ENCODE measurements at regions not wholly inside any gene's neighbourhood (a gene's known extent, or its start where the extent isn't known, plus 50 kb on each side); places are given as distances from the start of the nearest gene placed in this dataset.
A peak's percentile ranks its signal among the peaks of the same experiment; 100 is the strongest.
"Not testable (repeated sequence)": the region's sequence is repeated elsewhere in the genome, so short reads cannot be mapped to it uniquely, and the experiment has no call there.

DNA sequence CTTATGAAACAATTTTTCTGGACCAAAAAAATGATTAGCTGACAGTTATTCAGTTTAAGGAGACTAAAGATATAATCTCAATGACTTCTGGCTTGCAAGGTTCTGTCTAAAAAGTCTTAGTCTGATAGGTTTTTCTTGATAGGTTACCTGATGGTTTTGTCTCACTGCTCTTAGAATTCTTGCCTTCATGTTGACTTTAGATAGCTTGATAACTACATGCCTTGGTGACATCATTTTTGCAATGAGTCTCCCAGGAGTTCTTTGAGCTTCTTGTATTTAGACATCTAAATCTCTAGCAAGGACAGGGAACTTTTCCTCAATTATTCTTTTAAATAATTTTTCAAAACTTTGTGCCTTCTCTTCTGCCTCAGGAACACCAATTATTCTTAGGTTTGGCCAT, 1965.3 kb downstream of the ARAP2 start:
- no peak for DNase-seq

DNA sequence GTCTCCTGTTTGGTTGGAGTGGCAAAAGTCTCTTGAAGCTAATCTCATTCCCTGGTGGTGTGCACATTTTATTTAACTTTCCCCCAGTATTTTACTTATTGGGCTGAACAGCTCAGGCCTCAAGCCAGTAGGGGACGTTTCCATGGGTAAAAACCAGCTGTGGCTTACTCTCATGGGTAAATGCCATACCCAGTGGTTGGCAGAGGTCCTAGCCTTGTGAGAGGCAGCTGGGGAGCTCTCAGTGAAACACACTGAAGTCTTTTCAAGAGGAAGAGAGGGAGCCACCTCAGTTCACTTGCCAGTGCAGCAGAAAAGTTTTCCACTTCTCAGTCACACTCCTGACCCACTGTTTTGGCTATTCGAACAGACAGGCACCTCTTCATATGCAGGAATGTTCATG, 1964.2 kb downstream of the ARAP2 start:
- DNase-seq, result no peak

DNA sequence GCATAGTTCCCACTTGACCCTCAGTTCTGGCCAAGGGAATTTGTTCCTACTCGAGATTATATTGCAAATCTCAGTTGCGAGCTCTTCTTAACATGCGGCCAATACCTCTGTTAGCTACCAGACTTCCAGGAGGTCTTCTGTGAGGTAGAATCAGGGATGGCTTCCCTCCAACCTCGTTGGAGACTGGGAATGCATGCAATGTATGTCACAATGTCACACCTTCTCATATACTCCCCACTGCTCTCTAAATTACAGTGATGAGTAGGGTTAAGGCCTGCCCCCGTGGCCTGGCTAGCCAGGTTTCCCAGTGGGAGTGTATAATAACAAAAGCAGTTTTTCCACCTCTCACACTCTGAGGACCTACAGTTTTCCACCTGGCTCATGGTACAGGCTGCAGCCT, 1962.5 kb downstream of the ARAP2 start:
- DNase-seq, result no peak

DNA sequence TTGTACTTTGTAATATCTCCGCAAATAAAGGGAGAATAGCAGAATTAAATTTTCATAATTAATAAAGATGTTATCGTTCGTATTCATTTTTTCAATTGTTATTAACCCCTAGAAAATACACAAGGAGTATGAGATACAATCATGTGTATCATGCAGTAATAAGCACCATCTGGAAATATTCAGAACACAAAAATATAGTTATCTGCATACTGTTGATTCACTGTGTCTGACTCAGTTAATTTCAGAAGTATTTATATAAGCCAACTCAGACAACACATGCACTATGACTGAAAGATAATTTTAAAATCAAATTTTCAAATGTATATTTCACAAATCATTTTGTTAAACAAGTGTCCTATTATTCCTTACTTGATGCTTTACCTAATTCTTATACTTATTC, 1954.8 kb downstream of the ARAP2 start:
- DNase-seq, result no peak

DNA sequence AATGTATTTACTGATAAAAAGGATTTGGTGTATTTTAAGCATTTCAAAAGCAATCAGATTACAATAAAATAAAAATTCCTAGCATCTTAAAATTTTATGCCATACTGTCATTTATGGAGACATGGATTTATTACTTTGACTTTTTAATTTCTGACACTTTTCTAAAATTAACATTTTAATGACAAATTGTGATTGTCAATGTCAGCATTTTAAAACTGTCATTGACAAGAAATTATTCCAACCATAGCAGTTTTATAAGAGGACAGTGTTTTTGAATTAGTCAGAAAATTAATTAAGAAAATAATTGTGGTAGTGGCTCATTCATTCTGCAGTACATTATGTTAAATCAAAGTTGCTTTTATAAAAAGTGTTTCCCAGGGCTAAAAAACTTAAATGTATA, 1954.4 kb downstream of the ARAP2 start:
- no peak for DNase-seq

DNA sequence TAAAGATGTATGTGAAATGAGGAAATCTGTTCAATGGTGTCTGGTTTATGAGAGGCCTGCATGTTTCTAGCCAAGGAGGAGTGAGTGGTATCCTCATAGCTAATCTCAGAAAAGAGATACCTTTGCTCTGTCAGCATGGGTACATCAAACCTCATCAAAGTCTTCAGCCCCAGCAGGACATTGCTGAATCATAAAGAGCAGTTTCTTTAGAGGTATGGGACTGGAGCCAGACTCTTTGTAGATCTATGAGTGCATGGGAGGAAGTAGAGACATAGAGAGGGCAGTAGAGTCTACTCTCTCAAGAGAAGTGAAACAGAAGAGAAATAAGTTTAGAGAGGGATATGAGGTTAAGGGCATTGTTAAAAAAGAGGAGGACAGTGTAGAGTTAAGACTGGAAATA, 1950.9 kb downstream of the ARAP2 start:
- DNase-seq, result no peak

DNA sequence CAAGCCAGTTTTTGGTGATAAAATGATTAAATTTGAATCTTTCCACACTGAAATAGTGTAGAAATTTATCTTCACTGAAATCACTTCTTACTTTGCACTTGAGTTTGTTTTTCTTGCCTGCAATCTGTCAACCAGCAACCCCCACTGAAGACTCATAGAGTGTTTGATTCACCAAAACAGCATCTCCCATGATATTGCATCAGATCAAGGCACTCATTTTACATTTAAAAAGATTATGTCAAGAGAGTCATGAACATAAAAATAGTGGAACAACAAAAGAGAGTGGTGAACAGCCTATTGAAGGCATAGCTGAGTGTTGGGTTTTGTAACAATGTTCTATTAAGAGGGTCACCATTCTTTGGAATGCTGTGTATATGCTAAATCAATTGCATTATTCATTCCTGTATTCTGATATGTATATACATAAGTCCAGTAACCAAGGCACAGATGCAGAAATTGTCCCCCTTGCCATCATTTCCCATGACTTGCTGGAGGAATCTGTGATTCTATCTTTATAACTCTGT, 1934.9 kb downstream of the ARAP2 start:
- DNase-seq, result no peak

DNA sequence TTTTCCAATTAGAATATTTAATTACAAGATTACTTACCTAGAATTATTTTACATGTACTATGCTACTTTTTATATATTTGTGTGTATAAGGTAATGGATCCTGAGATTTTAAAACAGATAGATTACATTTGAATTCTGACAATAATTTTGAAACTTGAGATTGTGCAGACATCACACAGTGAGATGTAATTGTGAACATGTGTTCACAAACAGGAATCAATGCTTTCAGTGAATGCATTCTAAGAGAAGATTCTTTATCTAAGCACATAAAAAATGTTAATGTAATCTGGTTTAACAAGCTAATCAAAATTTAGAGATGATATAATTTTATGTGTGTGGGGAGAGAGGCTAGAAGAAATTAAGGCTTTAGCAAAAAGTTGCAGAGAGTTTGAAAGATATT, 1925.5 kb downstream of the ARAP2 start:
- no peak for DNase-seq

DNA sequence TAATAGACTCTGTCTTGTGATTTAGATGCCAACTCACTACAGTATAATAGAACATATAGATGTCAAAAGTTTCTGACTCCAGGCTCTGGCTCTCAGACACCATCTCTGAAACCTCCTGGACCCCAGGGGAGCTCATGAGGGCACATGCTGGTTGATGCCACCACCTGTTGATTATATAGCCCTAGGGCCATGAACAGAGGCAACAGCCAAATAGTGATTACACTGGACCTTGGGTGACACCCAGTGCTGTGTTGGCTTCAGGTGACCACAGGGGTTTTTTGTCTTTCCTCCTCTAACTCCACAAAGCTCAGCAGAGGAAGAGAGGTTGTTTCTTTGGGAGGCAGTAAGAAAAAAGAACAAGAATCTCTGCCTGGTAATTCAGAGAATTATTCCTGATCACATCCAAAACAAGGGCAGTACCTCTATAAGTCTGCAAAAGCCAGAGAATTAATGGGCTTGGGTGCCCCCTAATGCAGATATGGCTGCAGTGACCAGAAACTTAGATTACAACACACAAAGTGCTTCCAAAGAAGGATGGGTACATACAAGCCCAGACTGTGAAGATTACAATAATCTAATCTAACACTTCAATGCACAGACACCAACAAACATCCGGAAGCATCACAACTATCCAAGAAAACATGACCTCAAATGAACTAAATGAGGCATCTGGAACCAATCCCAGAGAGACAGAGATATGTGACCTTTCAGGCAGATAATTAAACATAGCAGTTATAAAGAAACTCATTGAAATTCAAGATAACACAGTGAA, 1920.6 kb downstream of the ARAP2 start:
- DNase-seq, result no peak

DNA sequence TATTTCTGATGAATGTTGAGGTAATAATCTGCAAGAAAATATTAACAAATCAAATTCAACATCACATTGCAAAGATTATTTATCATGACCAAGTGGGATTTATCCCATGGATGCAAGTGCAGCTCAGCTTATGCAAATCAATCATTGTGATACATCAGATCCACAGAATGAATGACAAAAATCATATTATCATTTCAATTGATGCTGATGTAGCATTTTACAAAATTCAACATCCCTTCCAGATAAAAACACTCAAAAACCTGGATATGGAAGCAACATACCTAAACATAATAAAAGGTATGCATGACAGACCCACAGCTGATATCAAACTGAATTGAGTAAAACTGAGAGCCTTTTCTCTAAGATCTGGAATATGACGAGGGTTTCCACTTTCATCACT, 1915.4 kb downstream of the ARAP2 start:
- DNase-seq, result no peak

DNA sequence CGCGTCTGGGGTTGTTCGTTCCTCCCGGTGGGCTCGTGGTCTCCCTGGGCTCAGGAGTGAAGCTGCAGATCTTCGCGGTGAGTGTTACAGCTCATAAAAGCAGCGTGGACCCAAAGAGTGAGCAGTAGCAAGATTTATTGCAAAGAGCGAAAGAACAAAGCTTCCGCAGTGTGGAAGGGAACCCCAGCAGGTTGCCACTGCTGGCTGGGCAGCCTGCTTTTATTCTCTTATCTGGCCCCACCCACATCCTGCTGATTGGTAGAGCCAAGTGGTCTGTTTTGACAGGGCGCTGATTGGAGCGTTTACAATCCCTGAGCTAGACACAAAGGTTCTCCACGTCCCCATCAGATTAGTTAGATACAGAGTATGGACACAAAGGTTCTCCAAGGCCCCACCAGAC, 1909.2 kb downstream of the ARAP2 start:
- not testable (repeated sequence) for DNase-seq

DNA sequence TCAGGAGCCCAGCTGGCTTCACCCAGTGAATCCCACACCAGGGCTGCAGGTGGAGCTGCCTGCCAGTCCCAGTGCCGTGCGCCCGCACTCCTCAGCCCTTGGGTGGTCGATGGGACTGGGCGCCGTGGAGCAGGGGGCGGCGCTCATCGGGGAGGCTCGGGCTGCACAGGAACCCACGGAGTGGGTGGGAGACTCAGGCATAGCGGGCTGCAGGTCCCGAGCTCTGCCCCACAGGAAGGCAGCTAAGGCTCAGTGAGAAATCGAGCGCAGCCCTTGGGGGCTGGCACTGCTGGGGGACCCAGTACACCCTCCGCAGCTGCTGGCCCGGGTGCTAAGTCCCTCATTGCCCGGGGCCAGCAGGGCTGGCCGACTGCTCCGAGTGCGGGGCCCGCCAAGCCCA, 1908.8 kb downstream of the ARAP2 start:
- DNase-seq, result not testable (repeated sequence)

DNA sequence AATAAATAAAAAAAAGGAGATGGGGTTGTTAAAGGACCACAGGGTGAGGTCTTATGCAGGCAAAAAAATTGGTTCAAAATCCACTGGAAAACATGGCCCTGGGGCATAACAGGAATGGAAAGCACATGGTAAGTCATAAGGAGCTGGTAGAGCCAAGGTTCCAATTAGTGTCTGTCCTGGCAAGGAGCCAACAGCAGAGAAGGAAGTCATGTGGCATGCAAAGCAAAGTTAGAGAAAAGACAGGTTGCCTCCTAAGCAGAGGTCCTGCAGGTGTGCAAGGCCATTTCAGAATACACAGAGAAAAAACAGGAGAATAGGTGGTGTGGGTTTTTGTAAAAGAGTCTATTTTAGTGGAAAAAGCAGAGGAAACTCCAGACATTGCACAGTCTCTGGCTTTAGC, 1881.7 kb downstream of the ARAP2 start:
- DNase-seq, result no peak

DNA sequence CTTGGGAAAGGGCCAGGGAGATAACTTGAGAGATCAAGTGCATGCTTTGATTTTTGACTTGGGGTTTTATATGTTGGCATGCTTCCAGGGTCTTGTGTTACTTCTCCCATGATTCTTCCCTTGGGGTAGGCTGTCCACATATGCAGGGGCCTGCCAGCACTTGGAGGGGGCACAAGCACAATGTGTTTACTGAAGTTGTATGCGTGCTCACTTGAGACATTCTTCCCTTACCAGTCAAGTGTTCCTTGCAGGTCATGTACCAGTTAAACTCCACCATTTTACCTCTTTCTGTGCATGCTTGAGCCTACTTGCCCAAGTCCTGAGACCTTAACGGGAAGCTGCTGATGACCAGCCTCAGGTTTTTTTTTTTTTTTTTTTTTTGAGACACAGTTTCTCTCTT, 1880.5 kb downstream of the ARAP2 start:
- DNase-seq, result no peak

DNA sequence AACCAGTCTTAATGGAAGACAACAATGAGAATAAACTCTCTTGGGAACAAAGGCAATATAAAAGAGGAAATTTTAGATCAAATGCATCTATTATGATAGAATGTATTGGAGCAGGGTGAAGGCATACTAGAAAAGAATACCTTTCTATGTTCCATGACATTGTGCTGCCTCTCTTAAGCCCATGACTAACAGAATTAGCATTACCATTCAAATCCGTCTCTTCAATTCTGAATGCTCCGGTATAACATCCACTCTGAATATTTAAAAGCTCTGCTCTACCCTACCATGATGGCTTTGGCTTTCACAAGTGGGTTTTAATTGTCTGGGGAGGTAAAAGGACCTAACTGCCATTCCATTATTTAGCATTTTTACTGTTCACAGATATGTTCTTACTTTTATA, 1878.4 kb downstream of the ARAP2 start:
- no peak for DNase-seq

DNA sequence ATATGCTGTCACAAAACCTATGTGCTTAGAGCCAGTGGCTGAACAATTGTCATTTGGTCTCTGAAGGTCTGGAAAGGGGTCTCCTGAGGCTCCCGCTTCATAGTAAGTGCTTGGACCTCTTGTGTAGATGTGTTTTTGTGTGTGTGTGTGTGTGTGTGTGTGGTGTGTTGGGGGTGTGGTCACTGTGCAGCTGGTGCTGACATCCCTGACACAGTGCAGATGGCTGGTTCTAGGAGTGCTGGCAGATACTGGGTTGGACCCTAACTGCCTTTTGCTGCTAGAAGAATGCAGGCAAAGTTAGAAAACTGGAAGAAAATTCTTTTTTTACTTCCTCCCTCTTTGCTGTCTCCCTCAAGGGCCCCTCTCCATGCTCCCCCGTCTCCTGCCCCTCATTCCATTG, 1872.6 kb downstream of the ARAP2 start:
- no peak for DNase-seq

DNA sequence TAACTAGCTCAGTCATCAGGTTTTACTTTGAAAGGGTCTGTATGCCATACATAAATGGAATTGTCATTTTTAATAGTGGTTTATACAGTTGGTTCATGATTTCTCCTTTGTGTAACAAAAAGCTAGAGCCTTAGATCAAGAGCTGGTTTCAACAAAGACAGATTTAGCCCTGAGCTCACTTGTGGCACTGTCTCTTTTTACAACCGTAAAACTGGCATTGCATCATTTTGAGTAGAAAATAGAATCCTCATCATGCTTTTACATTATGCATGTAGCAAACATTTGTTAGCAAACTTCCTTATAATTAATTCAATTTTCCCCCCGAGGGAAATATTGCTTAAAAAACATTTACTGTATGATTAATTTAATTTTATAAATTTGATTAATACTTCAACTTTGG, 1871.5 kb downstream of the ARAP2 start:
- DNase-seq, result no peak

DNA sequence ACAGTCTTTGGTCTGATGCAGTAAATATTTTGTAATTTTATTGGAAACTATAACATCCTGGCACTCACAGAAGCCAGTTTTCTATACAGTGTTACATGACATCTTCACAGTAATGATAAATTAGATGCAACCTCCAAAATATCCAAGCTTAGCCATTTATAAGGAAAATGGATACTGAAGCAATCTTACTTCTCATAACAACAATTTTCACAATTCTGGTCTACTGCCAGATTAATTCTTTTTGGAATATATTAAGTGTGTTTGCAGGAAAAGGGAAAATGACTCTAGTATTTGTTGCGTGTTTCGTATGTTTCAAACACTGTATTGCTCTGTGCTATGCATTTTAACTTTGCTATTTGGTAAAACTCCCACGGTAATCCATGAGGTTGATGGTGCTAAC, 1870.9 kb downstream of the ARAP2 start:
- no peak for DNase-seq

DNA sequence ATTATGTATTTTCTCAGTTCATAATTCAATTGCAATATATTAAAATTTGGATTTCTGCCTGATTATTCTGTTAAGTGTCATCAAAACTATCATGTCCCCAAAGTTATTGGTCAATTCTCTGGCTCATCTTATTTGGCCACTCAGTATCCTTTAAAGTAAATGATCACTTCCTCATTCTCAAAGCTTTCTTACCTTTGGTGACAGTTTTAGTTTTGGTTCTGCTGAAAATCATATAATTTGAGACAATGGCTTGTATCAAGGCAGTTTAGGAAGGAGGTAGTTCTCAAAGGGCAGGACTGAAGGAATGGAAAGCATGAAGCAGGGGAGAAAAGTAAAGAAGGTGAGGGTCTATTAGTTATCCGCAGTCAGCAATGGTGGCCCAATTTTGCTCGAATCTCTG, 1832.1 kb downstream of the ARAP2 start:
- DNase-seq, result no peak

DNA sequence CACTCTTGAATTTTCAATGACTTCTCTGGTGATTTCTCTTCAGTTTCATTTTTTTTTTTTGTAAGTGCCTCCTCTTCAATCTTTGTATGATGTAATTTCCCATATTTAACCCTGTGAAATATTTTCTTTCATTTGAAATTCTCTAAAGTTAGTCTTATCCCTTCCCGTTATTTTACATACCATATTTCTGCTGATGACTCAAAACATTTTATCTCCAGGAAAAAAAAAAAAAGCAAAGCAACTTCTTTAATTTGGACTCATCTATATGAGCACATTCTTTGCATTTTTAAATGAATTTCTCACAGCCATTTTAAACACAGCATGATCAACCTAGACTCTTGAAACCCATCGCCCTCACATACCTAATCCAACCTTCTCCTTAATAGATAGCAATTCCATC, 1831.4 kb downstream of the ARAP2 start:
- DNase-seq, result no peak

DNA sequence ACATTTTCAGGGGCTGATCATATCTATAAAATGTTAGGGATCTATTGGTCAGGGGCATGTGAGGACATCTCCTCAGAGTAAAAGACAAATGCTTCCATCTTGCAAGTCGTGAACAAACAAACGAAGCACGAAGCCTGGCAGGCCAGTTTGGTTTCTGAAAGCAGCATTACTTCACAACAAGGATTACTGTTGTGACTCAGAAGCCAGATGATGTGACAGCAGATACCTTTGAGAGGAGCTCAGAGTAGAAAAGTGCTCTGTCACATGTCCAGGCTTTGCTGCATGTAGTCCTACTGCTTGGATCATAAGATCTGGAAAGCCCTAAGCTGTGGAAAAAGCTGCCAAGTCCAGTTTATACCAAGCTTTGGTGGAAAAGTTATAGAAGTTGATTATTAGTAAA, 1827.2 kb downstream of the ARAP2 start:
- no peak for DNase-seq

DNA sequence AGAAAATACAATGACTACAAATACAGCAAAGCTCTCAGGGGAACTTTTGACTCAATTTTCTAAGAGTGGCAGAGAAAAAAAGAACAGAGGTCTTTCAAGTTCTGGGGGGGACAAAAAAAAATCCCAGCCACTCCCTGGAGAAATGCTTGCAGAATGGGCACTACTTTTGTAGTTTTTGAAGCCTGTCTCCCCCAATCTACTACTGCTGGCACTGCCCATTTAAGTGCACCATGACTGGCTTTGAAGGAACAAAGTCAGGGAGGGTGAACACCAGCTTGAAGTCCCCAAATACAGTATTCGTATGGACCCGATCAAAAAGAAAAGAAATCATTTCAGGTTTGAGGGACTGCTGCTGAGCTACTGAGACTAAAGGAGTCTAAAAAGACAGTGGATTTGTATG, 1824.4 kb downstream of the ARAP2 start:
- no peak for DNase-seq

DNA sequence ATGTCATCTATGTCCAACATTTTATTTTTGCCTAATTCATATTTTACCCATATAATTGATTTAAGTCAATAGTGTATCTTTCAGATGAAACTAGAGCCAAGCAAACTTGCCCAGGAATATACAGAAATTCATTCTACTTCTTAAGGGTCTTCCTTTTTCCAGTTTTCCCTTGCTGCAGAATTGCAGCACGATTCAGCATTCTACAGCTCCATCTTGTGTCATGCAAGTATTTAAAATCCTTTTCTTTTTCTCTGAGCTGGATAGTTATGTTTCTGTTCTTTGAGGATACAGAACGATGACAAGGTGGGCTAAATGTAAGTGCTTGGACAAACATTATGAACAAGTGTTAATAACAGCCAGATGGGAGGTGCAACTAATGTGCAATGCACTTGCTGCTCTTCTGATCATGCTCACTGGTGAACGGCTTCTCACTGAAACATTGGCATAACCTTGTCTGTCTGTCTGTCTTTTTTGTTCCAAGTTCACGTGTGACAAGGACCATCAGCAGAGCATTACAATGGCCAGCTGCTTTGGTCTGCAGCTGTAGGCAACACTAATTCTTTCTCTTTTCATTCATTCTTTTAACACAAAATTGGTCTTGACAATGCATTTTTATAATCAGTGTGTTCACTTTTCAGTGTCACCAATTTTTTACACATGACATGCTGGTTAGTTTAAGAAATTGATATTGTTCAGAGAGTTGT, 1821.7 kb downstream of the ARAP2 start:
- DNase-seq, result peak; percentile 43

DNA sequence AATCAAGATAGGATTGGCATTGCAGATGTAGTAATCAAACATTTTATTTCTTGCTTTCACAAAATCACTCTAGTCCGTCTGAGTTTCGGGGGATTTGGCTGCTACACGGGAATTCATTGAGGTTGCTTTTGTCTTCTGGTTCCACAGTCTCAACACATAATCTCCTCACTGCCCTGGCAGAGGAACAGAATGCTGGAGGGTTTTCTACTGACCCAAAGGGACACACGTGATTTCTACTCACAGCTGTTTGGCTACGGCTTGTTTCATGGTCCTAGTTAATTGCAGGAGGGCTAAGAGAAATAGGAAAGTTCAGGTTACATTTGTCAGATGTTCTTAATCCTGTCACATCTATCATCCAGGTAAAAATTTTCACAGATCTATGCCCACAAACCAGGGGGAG, 1811.6 kb downstream of the ARAP2 start:
- peak; percentile 14 for DNase-seq
